Mucosa of descending colon (tissue), 3 donors: ENCODE measurements at regions not wholly inside any gene's neighbourhood (a gene's known extent, or its start where the extent isn't known, plus 50 kb on each side); places are given as distances from the start of the nearest gene placed in this dataset.

ENCODE experiments used
- ATAC-seq: fragments of 200-7000 bp; cut with Tn5 transposase; one replicate; pipeline ENCODE4 v1.9.1; 2020; ENCODE audit warnings: mild to moderate bottlenecking, moderate library complexity
- DNase-seq, 3 donors: peaks; one replicate each; pipeline ENCODE4 v3.0.0-alpha.2; 2020
- H3K36me3 ChIP-seq: fragments of 200-600 bp; one replicate; pipeline ENCODE4 v1.8.0; 2021; ENCODE audit warnings: low read depth, mild to moderate bottlenecking
- H3K4me1 ChIP-seq: fragments of 200-600 bp; one replicate; pipeline ENCODE4 v1.8.0; 2021; ENCODE audit warnings: low read depth, mild to moderate bottlenecking
- H3K4me3 ChIP-seq: fragments of 200-600 bp; one replicate; pipeline ENCODE4 v1.8.0; 2021; ENCODE audit warnings: mild to moderate bottlenecking
- H3K9me3 ChIP-seq: fragments of 200-600 bp; one replicate; pipeline ENCODE4 v1.8.0; 2021; ENCODE audit warnings: mild to moderate bottlenecking
- CTCF ChIP-seq: fragments of 200-600 bp; IDR thresholded peaks from one replicate; pipeline ENCODE4 v1.8.0; 2022; ENCODE audit warnings: antibody characterized with exemption, mild to moderate bottlenecking
- intact Hi-C, 2 donors: fragments of 100-400 bp; cut with DNase I in 1 of 2; cut with micrococcal nuclease in 1 of 2; formaldehyde crosslinking; loops; one replicate each; pipeline versions ENCODE4 v1.11.0 to v1.11.1; 2022; cut with DNase I, micrococcal nuclease
- donor health status: DM: no; HTN: no; CAD: no; lungs with moderate emphysema.
- donor health status: DM: no; HTN: no; CAD: no.
- donor health status: DM: no; HTN: yes; CAD: no.

- no peak overlapping the region for H3K4me3 ChIP-seq
- H3K4me1 ChIP-seq, result no peaks in the 10 kb centered on the region
- H3K36me3 ChIP-seq, result no peaks in the 10 kb centered on the region
- H3K9me3 ChIP-seq, result no peaks in the 10 kb centered on the region
- no peak for TF ChIP-seq CTCF
- intact Hi-C loops, result no loop called here
- ATAC-seq, result no peak
- no peak for DNase-seq
These were observed 73.6 kb upstream of the NXPH2 start for GRCh38 chr2:138853761-138854160.

- Histone ChIP-seq H3K9me3 (no peaks in the 10 kb centered on the region), H3K36me3 (no peaks in the 10 kb centered on the region), H3K4me3 (no peak overlapping the region), H3K4me1 (no peaks in the 10 kb centered on the region)
- no peak for TF ChIP-seq CTCF
- intact Hi-C loops, result no loop called here
- DNase-seq (no peak), ATAC-seq (no peak)
These were observed 73.1 kb upstream of the NXPH2 start for GRCh38 chr2:138853296-138853695.

GRCh38 chr2:138846216-138846821 is 66.1 kb upstream of the NXPH2 start:
- intact Hi-C loops, result no loop called here
- ATAC-seq (peak; percentile 47), DNase-seq (peak in 1 of 3 donors; percentile 11)
- no peaks in the 10 kb centered on the region for H3K4me1 ChIP-seq
- no peak for TF ChIP-seq CTCF
- no peaks in the 10 kb centered on the region for H3K9me3 ChIP-seq
- H3K4me3 ChIP-seq, result no peak overlapping the region
- H3K36me3 ChIP-seq, result no peaks in the 10 kb centered on the region

GRCh38 chr2:138842341-138842740 is 62.2 kb upstream of the NXPH2 start:
- TF ChIP-seq CTCF, result no peak
- DNase-seq (no peak), ATAC-seq (no peak)
- Histone ChIP-seq H3K9me3 (no peaks in the 10 kb centered on the region), H3K36me3 (no peaks in the 10 kb centered on the region), H3K4me1 (no peaks in the 10 kb centered on the region), H3K4me3 (no peak overlapping the region)
- intact Hi-C loops, result no loop called here

GRCh38 chr2:138841459-138841858 is 61.3 kb upstream of the NXPH2 start:
- intact Hi-C loops, result no loop called here
- no peak for TF ChIP-seq CTCF
- ATAC-seq (no peak), DNase-seq (no peak)
- no peaks in the 10 kb centered on the region for H3K4me1 ChIP-seq
- H3K36me3 ChIP-seq, result no peaks in the 10 kb centered on the region
- H3K9me3 ChIP-seq, result no peaks in the 10 kb centered on the region
- no peak overlapping the region for H3K4me3 ChIP-seq
